Chondrocyte (in vitro differentiated cells): ENCODE measurements at regions not wholly inside any gene's neighbourhood (a gene's known extent, or its start where the extent isn't known, plus 50 kb on each side); places are given as distances from the start of the nearest gene placed in this dataset.
"Not testable (repeated sequence)": the region's sequence is repeated elsewhere in the genome, so short reads cannot be mapped to it uniquely, and the experiment has no call there.

Experiments used
- DNase-seq: peaks from one replicate; pipeline ENCODE4 v3.0.0; 2021; ENCODE audit warnings: mixed read lengths, low spot score
- H3K27ac Mint-ChIP-seq: one replicate; pipeline ENCODE4 v1.8.0; 2021; ENCODE audit warnings: mild to moderate bottlenecking, moderate library complexity, mixed read lengths; ENCODE audit not compliant: unreplicated experiment
- H3K27me3 Mint-ChIP-seq: 2 replicates; pipeline ENCODE4 v1.8.0; 2021; ENCODE audit warnings: low read depth, mixed read lengths
- H3K36me3 Mint-ChIP-seq: 2 replicates; pipeline ENCODE4 v1.8.0; 2021; ENCODE audit warnings: low read depth, mixed read lengths
- H3K4me1 Mint-ChIP-seq: 2 replicates; pipeline ENCODE4 v1.8.0; 2021; ENCODE audit warnings: low read depth, mild to moderate bottlenecking, mixed read lengths
- H3K4me3 Mint-ChIP-seq: one replicate; pipeline ENCODE4 v1.8.0; 2021; ENCODE audit warnings: mild to moderate bottlenecking, moderate library complexity, mixed read lengths; ENCODE audit not compliant: unreplicated experiment
- H3K9me3 Mint-ChIP-seq: 2 replicates; pipeline ENCODE4 v1.8.0; 2021; ENCODE audit warnings: low read depth, mixed read lengths
- TF ChIP-seq, protein P1 (sequence below): fragments of 200-600 bp; sonication (generic); IDR thresholded peaks from 2 replicates; pipeline ENCODE4 v1.5.0; 2021; ENCODE audit warnings: antibody characterized with exemption, mild to moderate bottlenecking, moderate library complexity

- H3K4me1 Mint-ChIP-seq: no peaks in the 10 kb centered on the region
- TF ChIP-seq, protein P1, sequence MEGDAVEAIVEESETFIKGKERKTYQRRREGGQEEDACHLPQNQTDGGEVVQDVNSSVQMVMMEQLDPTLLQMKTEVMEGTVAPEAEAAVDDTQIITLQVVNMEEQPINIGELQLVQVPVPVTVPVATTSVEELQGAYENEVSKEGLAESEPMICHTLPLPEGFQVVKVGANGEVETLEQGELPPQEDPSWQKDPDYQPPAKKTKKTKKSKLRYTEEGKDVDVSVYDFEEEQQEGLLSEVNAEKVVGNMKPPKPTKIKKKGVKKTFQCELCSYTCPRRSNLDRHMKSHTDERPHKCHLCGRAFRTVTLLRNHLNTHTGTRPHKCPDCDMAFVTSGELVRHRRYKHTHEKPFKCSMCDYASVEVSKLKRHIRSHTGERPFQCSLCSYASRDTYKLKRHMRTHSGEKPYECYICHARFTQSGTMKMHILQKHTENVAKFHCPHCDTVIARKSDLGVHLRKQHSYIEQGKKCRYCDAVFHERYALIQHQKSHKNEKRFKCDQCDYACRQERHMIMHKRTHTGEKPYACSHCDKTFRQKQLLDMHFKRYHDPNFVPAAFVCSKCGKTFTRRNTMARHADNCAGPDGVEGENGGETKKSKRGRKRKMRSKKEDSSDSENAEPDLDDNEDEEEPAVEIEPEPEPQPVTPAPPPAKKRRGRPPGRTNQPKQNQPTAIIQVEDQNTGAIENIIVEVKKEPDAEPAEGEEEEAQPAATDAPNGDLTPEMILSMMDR: no peak
- DNase-seq: no peak
- H3K9me3 Mint-ChIP-seq: peaks cover 7% of the 10 kb centered on the region
- H3K4me3 Mint-ChIP-seq: no peak overlapping the region
- H3K27ac Mint-ChIP-seq: no peak overlapping the region
- no peaks in the 10 kb centered on the region for H3K27me3 Mint-ChIP-seq
- no peaks in the 10 kb centered on the region for H3K36me3 Mint-ChIP-seq
Observed at GRCh38 chr2:167842047-167842446, 405.3 kb downstream of the STK39 start.

DNA sequence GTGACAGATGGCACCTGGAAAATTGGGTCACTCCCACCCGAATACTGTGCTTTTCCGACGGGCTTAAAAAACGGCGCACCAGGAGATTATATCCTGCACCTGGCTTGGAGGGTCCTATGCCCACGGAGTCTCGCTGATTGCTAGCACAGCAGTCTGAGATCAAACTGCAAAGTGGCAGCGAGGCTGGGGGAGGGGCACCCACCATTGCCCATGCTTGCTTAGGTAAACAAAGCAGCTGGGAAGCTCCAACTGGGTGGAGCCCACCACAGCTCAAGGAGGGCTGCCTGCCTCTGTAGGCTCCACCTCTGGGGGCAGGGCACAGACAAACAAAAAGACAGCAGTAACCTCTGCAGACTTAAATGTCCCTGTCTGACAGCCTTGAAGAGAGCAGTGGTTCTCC, 412.1 kb downstream of the STK39 start:
- not testable (repeated sequence) for DNase-seq, H3K4me3 Mint-ChIP-seq, H3K9me3 Mint-ChIP-seq

DNA sequence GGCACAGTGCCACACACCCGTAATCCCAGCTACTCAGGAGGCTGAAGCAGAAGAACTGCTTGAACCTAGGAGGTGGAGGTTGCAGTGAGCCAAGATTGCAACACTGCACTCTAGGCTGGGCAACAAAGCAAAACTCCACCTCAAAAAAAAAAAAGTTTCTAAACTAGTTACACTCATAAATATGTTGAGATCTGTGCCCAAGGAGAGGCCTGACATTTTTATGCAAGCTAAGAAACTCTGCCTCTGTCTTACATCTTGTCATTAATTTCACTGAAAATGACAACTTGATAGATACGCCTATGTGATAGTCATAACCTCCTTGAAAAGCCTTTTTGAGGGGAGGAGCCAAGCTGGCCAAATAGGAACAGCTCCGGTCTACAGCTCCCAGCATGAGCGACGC, 412.7 kb downstream of the STK39 start:
- H3K4me3 Mint-ChIP-seq: no peak overlapping the region
- H3K9me3 Mint-ChIP-seq: peaks cover 2% of the 10 kb centered on the region
- H3K36me3 Mint-ChIP-seq: peaks cover 2% of the 10 kb centered on the region
- H3K4me1 Mint-ChIP-seq: peaks cover 7% of the 10 kb centered on the region
- TF ChIP-seq, protein P1: no peak
- H3K27me3 Mint-ChIP-seq: no peaks in the 10 kb centered on the region
- no peak overlapping the region for H3K27ac Mint-ChIP-seq
- no peak for DNase-seq

More for the DNA sequence above, 412.1 kb downstream of the STK39 start:
- H3K27ac Mint-ChIP-seq, H3K4me1 Mint-ChIP-seq, H3K36me3 Mint-ChIP-seq, H3K27me3 Mint-ChIP-seq: not testable (repeated sequence)

DNA sequence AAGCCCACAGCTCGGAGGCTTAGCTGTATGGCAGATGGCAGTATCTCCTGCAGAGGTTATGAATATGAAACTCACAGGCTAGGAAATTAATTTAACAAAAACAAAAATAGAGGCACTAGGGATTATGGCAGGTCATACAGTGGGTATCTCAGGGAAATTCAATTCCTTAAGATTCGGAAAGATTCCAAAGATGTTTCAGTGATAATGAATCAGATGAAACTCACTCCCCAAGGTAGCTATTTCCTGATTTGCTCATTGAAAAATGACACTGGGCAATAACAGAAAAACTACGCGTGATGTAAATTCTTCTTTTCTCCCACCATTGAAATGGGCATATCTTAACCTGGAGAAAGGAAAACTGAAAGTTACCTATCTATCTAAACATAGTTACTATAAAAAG, 414.1 kb downstream of the STK39 start:
- Mint-ChIP-seq H3K9me3 (peaks cover 2% of the 10 kb centered on the region), H3K4me3 (no peak overlapping the region), H3K27me3 (no peaks in the 10 kb centered on the region), H3K27ac (peak overlapping the region; percentile 9), H3K4me1 (peaks cover 7% of the 10 kb centered on the region), H3K36me3 (peaks cover 2% of the 10 kb centered on the region)
- DNase-seq: no peak
- TF ChIP-seq, protein P1: no peak

GRCh38 chr2:167832868-167833287, 414.5 kb downstream of the STK39 start:
- peaks cover 7% of the 10 kb centered on the region for H3K4me1 Mint-ChIP-seq
- H3K27me3 Mint-ChIP-seq: no peaks in the 10 kb centered on the region
- H3K36me3 Mint-ChIP-seq: peaks cover 2% of the 10 kb centered on the region
- H3K9me3 Mint-ChIP-seq: peaks cover 2% of the 10 kb centered on the region
- H3K4me3 Mint-ChIP-seq: no peak overlapping the region
- peak overlapping the region; percentile 9 for H3K27ac Mint-ChIP-seq
- TF ChIP-seq, protein P1: no peak
- no peak for DNase-seq

GRCh38 chr2:167827352-167828097, 419.9 kb downstream of the STK39 start:
- TF ChIP-seq, protein P1: no peak
- Mint-ChIP-seq H3K36me3 (no peaks in the 10 kb centered on the region), H3K27ac (no peak overlapping the region), H3K27me3 (no peaks in the 10 kb centered on the region), H3K9me3 (no peaks in the 10 kb centered on the region), H3K4me1 (no peaks in the 10 kb centered on the region), H3K4me3 (no peak overlapping the region)
- DNase-seq: no peak
